ENCODE measurements at regions not wholly inside any gene's neighbourhood (a gene's known extent, or its start where the extent isn't known, plus 50 kb on each side); places are given as distances from the start of the nearest gene placed in this dataset.

DNA sequence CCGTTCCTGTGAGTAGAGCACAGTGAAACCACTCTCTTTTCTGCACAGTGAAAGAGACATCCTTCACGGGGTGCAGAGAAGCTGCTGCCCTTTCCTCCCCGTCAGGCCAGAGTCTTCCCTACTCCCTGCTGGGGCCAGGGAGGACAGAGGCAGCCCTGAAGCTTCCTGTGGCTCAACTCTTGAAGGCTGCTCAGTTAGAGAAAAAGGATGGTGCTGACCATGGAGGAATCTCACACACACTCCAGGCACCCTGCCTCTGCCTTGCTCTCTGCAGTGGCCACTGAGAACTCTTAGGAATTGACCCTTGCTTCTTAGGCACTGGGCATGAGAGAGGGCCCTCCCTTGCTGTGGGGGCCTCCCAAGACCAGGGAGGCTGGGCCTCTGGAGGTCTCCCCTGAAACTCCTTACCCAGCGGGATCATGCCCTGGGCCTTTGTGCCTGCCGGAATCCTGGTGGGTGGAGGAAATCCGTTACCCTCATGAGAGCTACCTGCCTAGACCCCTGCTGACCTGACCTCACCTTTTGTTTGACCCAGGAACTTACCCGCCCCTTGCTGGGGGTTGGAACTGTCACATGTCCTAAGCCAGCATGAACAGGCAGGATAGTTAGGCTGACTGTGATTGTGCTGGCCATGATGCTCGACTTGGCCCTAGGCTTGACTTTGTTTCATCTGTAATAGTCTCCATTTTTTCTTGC lies 65.0 kb upstream of the CD93 start:
- CTCF ChIA-PET, result interaction anchor here (1.1 to 1.3 kb wide), 2 partner anchors 13 to 564 kb away, joined by 3 to 4 read pairs; no protein-coding TSS in a partner anchor
- 73% methylated on average over 8 of the region's 8 CpGs for WGBS (ENCODE audit: missing lambda C conversion rate)
- H3K27ac ChIP-seq, result peak overlapping the region in 1 of 2 experiments; percentile 31; a peak in 2 of 6 replicates
- TF ChIP-seq RAD21 (conservative IDR thresholded peaks at IDR 0.05 in 1 of 2, IDR thresholded peaks at IDR 0.05 in 1 of 2), result no peak
- no peak for TF ChIP-seq JUN (IDR thresholded peaks at IDR 0.05)
- no peak for TF ChIP-seq KDM1A (IDR thresholded peaks at IDR 0.05; ENCODE audit: low read depth)
- TF ChIP-seq KDM5A (IDR thresholded peaks at IDR 0.05), result no peak
- TF ChIP-seq, protein P1, sequence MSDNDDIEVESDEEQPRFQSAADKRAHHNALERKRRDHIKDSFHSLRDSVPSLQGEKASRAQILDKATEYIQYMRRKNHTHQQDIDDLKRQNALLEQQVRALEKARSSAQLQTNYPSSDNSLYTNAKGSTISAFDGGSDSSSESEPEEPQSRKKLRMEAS (IDR thresholded peaks at IDR 0.05), result no peak
- H3K4me1 ChIP-seq, result peaks cover 35% of the 10 kb centered on the region
- no peaks in the 10 kb centered on the region for H3K9me3 ChIP-seq
- POLR2A ChIA-PET, result no interaction called here
- no peak overlapping the region for H3K4me3 ChIP-seq
- H3K4me2 ChIP-seq, result no peak overlapping the region
- FAIRE-seq (no peak), ATAC-seq (no peak), DNase-seq (ENCODE audit: low read depth in 1 of 2, low spot score in 1 of 2) (no peak)

GRCh38 chr20:23150304-23151007 lies 64.3 kb upstream of the CD93 start:
- Histone ChIP-seq H3K4me1 (peaks cover 28% of the 10 kb centered on the region), H3K4me2 (no peak overlapping the region), H3K9me3 (no peaks in the 10 kb centered on the region), H3K4me3 (no peak overlapping the region), H3K27ac (peak overlapping the region in 1 of 2 experiments; percentile 31; a peak in 2 of 6 replicates)
- DNase-seq (ENCODE audit: low read depth in 1 of 2, low spot score in 1 of 2), result no peak
- ATAC-seq, result no peak; a peak in 1 of 6 replicates
- FAIRE-seq, result no peak
- CTCF ChIA-PET, result interaction anchor here (0.8 to 1.3 kb wide), 3 partner anchors 11 to 564 kb away, joined by 3 to 4 read pairs (median 3); no protein-coding TSS in a partner anchor
- POLR2A ChIA-PET, result no interaction called here
- no peak for TF ChIP-seq MAFK (IDR thresholded peaks at IDR 0.05; ENCODE audit: partially characterized antibody)
- TF ChIP-seq FOXS1 (CRISPR knock-in tag; IDR thresholded peaks at IDR 0.05), result no peak
- TF ChIP-seq E2F6 (IDR thresholded peaks at IDR 0.05; ENCODE audit: borderline replicate concordance, low read depth), result no peak
- TF ChIP-seq PHF8 (IDR thresholded peaks at IDR 0.05; ENCODE audit: borderline replicate concordance, low read depth), result no peak
- no peak for TF ChIP-seq NFE2L2 (conservative IDR thresholded peaks at IDR 0.05; ENCODE audit: low read length)
- no peak for TF ChIP-seq NPAS2 (CRISPR knock-in tag; IDR thresholded peaks at IDR 0.05; ENCODE audit: borderline replicate concordance)
- no peak for TF ChIP-seq CBX8 (IDR thresholded peaks at IDR 0.05)
- TF ChIP-seq FOSB (CRISPR knock-in tag; IDR thresholded peaks at IDR 0.05), result no peak
- TF ChIP-seq HEYL (CRISPR knock-in tag; IDR thresholded peaks at IDR 0.05), result no peak
- no peak for TF ChIP-seq REST (IDR thresholded peaks at IDR 0.05)
- no peak for TF ChIP-seq ZC3H11A (IDR thresholded peaks at IDR 0.05)
- no peak for TF ChIP-seq ZFP36 (IDR thresholded peaks at IDR 0.05; ENCODE audit: borderline replicate concordance, partially characterized antibody)
- TF ChIP-seq CHD2 (IDR thresholded peaks at IDR 0.05; ENCODE audit: low read length, partially characterized antibody), result no peak
- WGBS (ENCODE audit: missing lambda C conversion rate), result 74% methylated on average over 8 of the region's 8 CpGs
